ENCODE measurements at regions not wholly inside any gene's neighbourhood (a gene's known extent, or its start where the extent isn't known, plus 50 kb on each side); places are given as distances from the start of the nearest gene placed in this dataset.

GRCh38 chr4:115871596-115871995 lies 758.2 kb upstream of the NDST4 start:
- H3K27ac ChIP-seq (replicated peaks; ENCODE audit: low read length): no peak overlapping the region
- no peak overlapping the region for H4K91ac ChIP-seq (ENCODE audit: low read depth, low read length, poor library complexity)
- no peak overlapping the region for H3K4me2 ChIP-seq (ENCODE audit: insufficient read depth, low read length, poor library complexity, severe bottlenecking)
- no peaks in the 10 kb centered on the region for H3K27me3 ChIP-seq (ENCODE audit: control insufficient read depth in 3 of 3, insufficient read depth in 3 of 3, low read depth in 1 of 3, low read length in 3 of 3)
- no peak overlapping the region for H3K14ac ChIP-seq (ENCODE audit: low read length)
- no peaks in the 10 kb centered on the region for H3K36me3 ChIP-seq (replicated peaks in 1 of 2; ENCODE audit: control insufficient read depth in 2 of 2, insufficient read depth in 2 of 2, low read length in 2 of 2)
- no peak overlapping the region for H3K4me3 ChIP-seq (ENCODE audit: low read length in 2 of 2)
- H3K18ac ChIP-seq (ENCODE audit: low read length): no peak overlapping the region
- no peak overlapping the region for H2AFZ ChIP-seq (ENCODE audit: low read length)
- H2AK5ac ChIP-seq (ENCODE audit: low read depth, low read length): no peak overlapping the region
- no peaks in the 10 kb centered on the region for H3K79me1 ChIP-seq (ENCODE audit: low read depth, low read length)
- H3K23ac ChIP-seq (ENCODE audit: low read depth, low read length, poor library complexity): no peak overlapping the region
- no peaks in the 10 kb centered on the region for H3K4me1 ChIP-seq (ENCODE audit: control insufficient read depth in 2 of 2, insufficient read depth in 1 of 2, low read depth in 1 of 2, low read length in 2 of 2)
- H3K4ac ChIP-seq (ENCODE audit: low read length): no peak overlapping the region
- H4K8ac ChIP-seq (ENCODE audit: low read depth, low read length): no peak overlapping the region
- no peak overlapping the region for H2BK120ac ChIP-seq (ENCODE audit: low read depth, low read length)
- no peak overlapping the region for H2BK5ac ChIP-seq (ENCODE audit: low read length)
- DNase-seq (ENCODE audit: low spot score): no peak
- no peak overlapping the region for H3K9ac ChIP-seq (ENCODE audit: low read depth, low read length, poor library complexity)
- no peak overlapping the region for H2BK12ac ChIP-seq (ENCODE audit: low read length)
- no peak overlapping the region for H2BK15ac ChIP-seq (ENCODE audit: low read length)
- H3K9me3 ChIP-seq (replicated peaks in 1 of 2; ENCODE audit: control insufficient read depth in 2 of 2, insufficient read depth in 1 of 2, low read depth in 1 of 2, low read length in 2 of 2): no peaks in the 10 kb centered on the region

DNA sequence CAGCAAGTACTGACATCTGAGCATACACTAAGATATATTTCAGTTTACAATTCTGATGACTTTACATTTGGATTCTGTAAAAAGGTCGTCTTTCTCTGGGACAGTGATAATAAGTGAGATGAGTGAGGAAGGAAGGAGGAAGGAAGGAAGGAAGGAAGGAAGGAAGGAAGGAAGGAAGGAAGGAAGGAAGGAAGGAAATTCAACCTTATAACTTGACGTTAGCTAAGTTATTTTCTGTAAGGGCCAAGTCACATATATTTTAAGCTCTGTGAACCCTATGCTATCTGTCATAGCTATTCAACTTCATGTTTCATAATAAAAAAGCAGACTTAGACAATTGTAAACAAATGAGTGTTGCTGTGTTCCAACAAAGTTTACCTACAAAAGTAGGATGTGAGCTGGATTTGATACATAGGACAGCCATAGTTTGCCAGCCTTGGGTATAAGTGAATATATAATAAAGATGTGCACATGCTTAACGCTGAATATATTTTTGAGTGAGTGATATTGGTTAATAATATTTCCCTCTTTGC lies 753.0 kb upstream of the NDST4 start:
- Histone ChIP-seq H3K23ac (ENCODE audit: low read depth, low read length, poor library complexity) (no peak overlapping the region), H3K36me3 (replicated peaks in 1 of 2; ENCODE audit: control insufficient read depth in 2 of 2, insufficient read depth in 2 of 2, low read length in 2 of 2) (no peaks in the 10 kb centered on the region), H2BK12ac (ENCODE audit: low read length) (no peak overlapping the region), H3K4me2 (ENCODE audit: insufficient read depth, low read length, poor library complexity, severe bottlenecking) (no peak overlapping the region), H2AK5ac (ENCODE audit: low read depth, low read length) (no peak overlapping the region), H3K79me1 (ENCODE audit: low read depth, low read length) (no peaks in the 10 kb centered on the region), H3K14ac (ENCODE audit: low read length) (no peak overlapping the region), H3K4ac (ENCODE audit: low read length) (no peak overlapping the region), H3K9ac (ENCODE audit: low read depth, low read length, poor library complexity) (no peak overlapping the region), H3K27me3 (ENCODE audit: control insufficient read depth in 3 of 3, insufficient read depth in 3 of 3, low read depth in 1 of 3, low read length in 3 of 3) (no peaks in the 10 kb centered on the region), H3K4me1 (ENCODE audit: control insufficient read depth in 2 of 2, insufficient read depth in 1 of 2, low read depth in 1 of 2, low read length in 2 of 2) (no peaks in the 10 kb centered on the region), H3K27ac (replicated peaks; ENCODE audit: low read length) (no peak overlapping the region), H4K8ac (ENCODE audit: low read depth, low read length) (no peak overlapping the region), H3K9me3 (replicated peaks in 1 of 2; ENCODE audit: control insufficient read depth in 2 of 2, insufficient read depth in 1 of 2, low read depth in 1 of 2, low read length in 2 of 2) (no peaks in the 10 kb centered on the region), H2AFZ (ENCODE audit: low read length) (no peak overlapping the region), H4K91ac (ENCODE audit: low read depth, low read length, poor library complexity) (no peak overlapping the region), H2BK15ac (ENCODE audit: low read length) (no peak overlapping the region), H2BK5ac (ENCODE audit: low read length) (no peak overlapping the region), H2BK120ac (ENCODE audit: low read depth, low read length) (no peak overlapping the region), H3K4me3 (ENCODE audit: low read length in 2 of 2) (no peak overlapping the region), H3K18ac (ENCODE audit: low read length) (no peak overlapping the region)
- whole genome bisulfite sequencing, 2 donors (ENCODE audit: extremely low coverage in 2 of 2, insufficient read length in 2 of 2, insufficient replicate concordance in 1 of 2): no CpG with 5 or more reads among the region's 3 CpGs
- no peak for DNase-seq (ENCODE audit: low spot score)

GRCh38 chr4:115865736-115866135 lies 752.3 kb upstream of the NDST4 start:
- H3K27me3 ChIP-seq (ENCODE audit: control insufficient read depth in 3 of 3, insufficient read depth in 3 of 3, low read depth in 1 of 3, low read length in 3 of 3): no peaks in the 10 kb centered on the region
- H2BK15ac ChIP-seq (ENCODE audit: low read length): no peak overlapping the region
- no peak overlapping the region for H3K23ac ChIP-seq (ENCODE audit: low read depth, low read length, poor library complexity)
- no peak overlapping the region for H2AFZ ChIP-seq (ENCODE audit: low read length)
- H3K4me1 ChIP-seq (ENCODE audit: control insufficient read depth in 2 of 2, insufficient read depth in 1 of 2, low read depth in 1 of 2, low read length in 2 of 2): no peaks in the 10 kb centered on the region
- H3K27ac ChIP-seq (replicated peaks; ENCODE audit: low read length): no peak overlapping the region
- no peak overlapping the region for H2AK5ac ChIP-seq (ENCODE audit: low read depth, low read length)
- no peak overlapping the region for H4K91ac ChIP-seq (ENCODE audit: low read depth, low read length, poor library complexity)
- no peak overlapping the region for H2BK5ac ChIP-seq (ENCODE audit: low read length)
- no peak overlapping the region for H3K9ac ChIP-seq (ENCODE audit: low read depth, low read length, poor library complexity)
- no peaks in the 10 kb centered on the region for H3K79me1 ChIP-seq (ENCODE audit: low read depth, low read length)
- H3K14ac ChIP-seq (ENCODE audit: low read length): no peak overlapping the region
- H3K4me2 ChIP-seq (ENCODE audit: insufficient read depth, low read length, poor library complexity, severe bottlenecking): no peak overlapping the region
- no peak overlapping the region for H3K18ac ChIP-seq (ENCODE audit: low read length)
- no peak overlapping the region for H3K4ac ChIP-seq (ENCODE audit: low read length)
- no peaks in the 10 kb centered on the region for H3K36me3 ChIP-seq (replicated peaks in 1 of 2; ENCODE audit: control insufficient read depth in 2 of 2, insufficient read depth in 2 of 2, low read length in 2 of 2)
- no peaks in the 10 kb centered on the region for H3K9me3 ChIP-seq (replicated peaks in 1 of 2; ENCODE audit: control insufficient read depth in 2 of 2, insufficient read depth in 1 of 2, low read depth in 1 of 2, low read length in 2 of 2)
- no peak overlapping the region for H2BK120ac ChIP-seq (ENCODE audit: low read depth, low read length)
- WGBS, 2 donors (ENCODE audit: extremely low coverage in 2 of 2, insufficient read length in 2 of 2, insufficient replicate concordance in 1 of 2): no CpG with 5 or more reads among the region's 2 CpGs
- no peak overlapping the region for H3K4me3 ChIP-seq (ENCODE audit: low read length in 2 of 2)
- H2BK12ac ChIP-seq (ENCODE audit: low read length): no peak overlapping the region
- no peak for DNase-seq (ENCODE audit: low spot score)
- H4K8ac ChIP-seq (ENCODE audit: low read depth, low read length): no peak overlapping the region

- no CpG with 5 or more reads among the region's 1 CpG for WGBS, 2 donors (ENCODE audit: extremely low coverage in 2 of 2, insufficient read length in 2 of 2, insufficient replicate concordance in 1 of 2)
- DNase-seq (ENCODE audit: low spot score): no peak
- H2AK5ac ChIP-seq (ENCODE audit: low read depth, low read length): no peak overlapping the region
These were observed 739.3 kb upstream of the NDST4 start for GRCh38 chr4:115852767-115853091.

More at GRCh38 chr4:115852767-115853091, 739.3 kb upstream of the NDST4 start:
- H3K9me3 ChIP-seq (replicated peaks in 1 of 2; ENCODE audit: control insufficient read depth in 2 of 2, insufficient read depth in 1 of 2, low read depth in 1 of 2, low read length in 2 of 2): no peaks in the 10 kb centered on the region
- no peak overlapping the region for H2BK5ac ChIP-seq (ENCODE audit: low read length)
- H2BK15ac ChIP-seq (ENCODE audit: low read length): no peak overlapping the region
- H4K91ac ChIP-seq (ENCODE audit: low read depth, low read length, poor library complexity): no peak overlapping the region
- no peaks in the 10 kb centered on the region for H3K27me3 ChIP-seq (ENCODE audit: control insufficient read depth in 3 of 3, insufficient read depth in 3 of 3, low read depth in 1 of 3, low read length in 3 of 3)
- H3K4me1 ChIP-seq (ENCODE audit: control insufficient read depth in 2 of 2, insufficient read depth in 1 of 2, low read depth in 1 of 2, low read length in 2 of 2): peaks cover 0 to 2% of the 10 kb centered on the region in 2 donors
- no peak overlapping the region for H3K9ac ChIP-seq (ENCODE audit: low read depth, low read length, poor library complexity)
- H3K27ac ChIP-seq (replicated peaks; ENCODE audit: low read length): no peak overlapping the region
- no peak overlapping the region for H3K4me2 ChIP-seq (ENCODE audit: insufficient read depth, low read length, poor library complexity, severe bottlenecking)
- no peak overlapping the region for H3K14ac ChIP-seq (ENCODE audit: low read length)
- H4K8ac ChIP-seq (ENCODE audit: low read depth, low read length): no peak overlapping the region
- H3K4ac ChIP-seq (ENCODE audit: low read length): no peak overlapping the region
- no peaks in the 10 kb centered on the region for H3K79me1 ChIP-seq (ENCODE audit: low read depth, low read length)
- H3K4me3 ChIP-seq (ENCODE audit: low read length in 2 of 2): no peak overlapping the region
- no peaks in the 10 kb centered on the region for H3K36me3 ChIP-seq (replicated peaks in 1 of 2; ENCODE audit: control insufficient read depth in 2 of 2, insufficient read depth in 2 of 2, low read length in 2 of 2)
- no peak overlapping the region for H2AFZ ChIP-seq (ENCODE audit: low read length)
- no peak overlapping the region for H3K23ac ChIP-seq (ENCODE audit: low read depth, low read length, poor library complexity)
- no peak overlapping the region for H2BK120ac ChIP-seq (ENCODE audit: low read depth, low read length)
- H2BK12ac ChIP-seq (ENCODE audit: low read length): no peak overlapping the region
- no peak overlapping the region for H3K18ac ChIP-seq (ENCODE audit: low read length)

Measured in neuronal stem cell (in vitro differentiated cells).